CD4-positive, alpha-beta T cell treated with Interferon gamma for 1 hour (primary cell): ENCODE measurements at regions not wholly inside any gene's neighbourhood (a gene's known extent, or its start where the extent isn't known, plus 50 kb on each side); places are given as distances from the start of the nearest gene placed in this dataset.
"Not testable (repeated sequence)": the region's sequence is repeated elsewhere in the genome, so short reads cannot be mapped to it uniquely, and the experiment has no call there.

Source experiments
- DNase-seq: peaks from one replicate; pipeline ENCODE4 v3.0.0-alpha.2; 2020

GRCh38 chr16:59665618-59666220 lies 931.6 kb upstream of the GOT2 start:
- DNase-seq, result no peak

GRCh38 chr16:59658572-59658971 lies 924.5 kb upstream of the GOT2 start:
- no peak for DNase-seq

DNA sequence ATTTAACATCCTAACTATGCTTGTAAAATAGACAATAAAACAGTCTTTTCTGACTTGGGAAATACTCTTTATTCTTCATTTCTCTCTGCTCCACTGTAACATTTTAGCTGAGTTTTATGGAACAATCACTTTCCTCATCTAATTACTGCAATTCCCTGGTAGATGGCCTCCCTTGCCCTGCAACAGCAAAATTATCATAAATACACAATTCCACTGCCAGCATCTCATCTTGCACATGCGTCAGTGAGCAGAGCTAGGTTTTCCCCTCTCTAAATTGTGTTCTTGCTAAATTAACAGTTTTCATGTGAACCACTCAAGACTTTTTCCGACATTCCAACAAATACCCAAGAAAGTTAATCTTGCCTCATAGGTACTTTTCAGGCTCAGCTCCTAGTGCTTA lies 920.9 kb upstream of the GOT2 start:
- DNase-seq, result no peak

GRCh38 chr16:59654455-59654854 lies 920.3 kb upstream of the GOT2 start:
- no peak for DNase-seq

GRCh38 chr16:59651662-59652061 lies 917.5 kb upstream of the GOT2 start:
- no peak for DNase-seq

DNA sequence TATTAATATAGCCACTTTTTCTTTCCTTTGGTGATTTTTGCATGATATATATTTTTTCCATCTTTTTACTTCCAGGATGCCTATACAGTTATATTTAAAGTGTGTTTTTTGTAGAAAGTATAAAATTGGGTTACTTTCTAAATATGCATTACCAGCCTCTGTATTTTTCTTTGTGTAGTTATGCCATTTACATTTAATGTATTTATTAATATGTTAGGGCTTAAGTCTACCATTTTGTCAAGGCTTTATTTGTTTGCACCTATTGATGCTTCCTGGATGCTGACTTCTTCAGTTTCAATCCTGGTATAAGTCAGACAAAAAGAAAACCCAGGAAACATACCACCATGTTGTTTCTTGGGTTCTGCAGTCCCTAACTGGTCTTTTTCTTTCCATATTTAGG lies 911.1 kb upstream of the GOT2 start:
- DNase-seq, result no peak

DNA sequence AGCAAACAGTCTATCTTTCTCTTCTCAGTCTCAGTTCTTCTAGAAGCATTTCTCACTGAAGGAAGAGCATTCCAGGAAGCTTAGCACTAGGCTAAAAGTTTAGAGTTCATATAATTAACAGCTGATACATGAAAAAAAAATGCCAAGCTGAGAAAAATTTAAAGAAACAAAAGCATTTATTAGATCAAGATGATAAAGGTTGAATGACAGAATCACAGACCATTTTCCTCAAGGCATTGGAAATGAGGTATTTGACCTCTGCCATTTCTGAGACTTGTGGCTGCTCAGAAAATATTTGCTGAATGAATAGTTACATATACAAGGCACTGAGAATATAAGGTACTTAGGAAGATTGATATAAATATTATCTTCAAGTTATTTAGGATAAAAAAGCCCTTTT lies 901.6 kb upstream of the GOT2 start:
- DNase-seq, result no peak

DNA sequence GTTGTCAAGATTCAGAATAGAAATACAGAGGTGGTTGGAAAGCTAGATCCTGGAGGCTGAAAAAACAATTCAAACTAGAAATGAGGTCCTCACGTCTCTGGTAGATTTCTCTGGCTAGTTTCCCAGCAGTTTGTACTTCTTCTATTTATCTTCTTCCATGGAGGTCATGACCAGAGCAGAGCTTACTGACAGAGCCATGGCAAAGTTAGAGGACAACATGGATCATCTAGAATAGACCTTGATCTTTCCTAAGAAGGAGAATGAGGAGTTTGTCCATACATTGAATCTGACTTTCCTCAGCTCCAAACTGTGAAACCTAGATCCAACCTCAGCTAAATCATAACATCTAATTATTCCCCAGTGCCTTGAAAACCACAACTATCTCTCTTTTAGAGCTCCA lies 900.8 kb upstream of the GOT2 start:
- no peak for DNase-seq

DNA sequence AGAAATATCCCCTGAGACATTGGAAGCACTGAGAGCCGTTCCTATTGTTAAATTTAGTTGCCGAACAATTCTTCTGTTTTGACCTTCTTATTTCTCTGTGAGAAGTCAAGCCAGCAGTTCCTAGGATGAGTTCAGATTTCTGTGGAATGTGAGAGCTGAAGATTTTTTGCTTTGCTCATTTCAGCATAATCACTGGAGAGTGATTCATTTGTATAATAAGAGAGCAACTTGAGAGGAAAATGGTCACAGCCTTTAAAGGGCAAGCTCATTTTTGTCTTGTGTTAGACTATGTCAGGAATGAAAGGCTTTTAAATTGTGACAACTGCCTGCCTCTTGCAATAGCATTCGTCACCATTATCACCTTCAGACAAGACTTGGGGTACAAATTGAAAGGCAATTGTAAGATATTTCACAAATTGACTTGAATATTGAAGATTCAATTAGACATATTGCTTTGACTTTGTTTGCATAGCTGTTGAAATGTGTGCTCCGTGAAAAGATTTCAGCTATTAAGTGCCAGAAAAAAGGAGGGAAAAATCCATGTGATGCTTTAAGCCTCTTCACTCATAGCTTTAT lies 900.0 kb upstream of the GOT2 start:
- no peak for DNase-seq

GRCh38 chr16:59632276-59632855 lies 898.2 kb upstream of the GOT2 start:
- DNase-seq, result no peak

DNA sequence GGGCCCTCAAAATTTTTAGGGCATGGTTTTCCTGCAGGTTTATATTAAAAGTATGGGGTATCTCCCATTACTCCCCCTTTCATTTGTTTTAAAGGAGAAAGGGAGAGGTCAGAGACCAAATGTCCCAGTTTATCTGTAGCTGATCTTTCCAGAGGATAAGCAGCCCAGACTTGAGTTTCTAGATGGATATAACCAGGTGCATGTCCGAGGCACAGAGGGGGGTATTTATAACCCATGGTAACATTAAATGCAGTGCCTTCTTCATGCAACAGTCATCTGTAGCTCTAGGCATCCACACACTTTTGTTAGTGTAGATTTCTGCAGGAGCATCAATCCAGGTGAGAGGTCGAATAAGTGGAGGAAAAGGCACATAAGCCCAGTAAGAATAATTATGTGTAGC lies 890.3 kb upstream of the GOT2 start:
- not testable (repeated sequence) for DNase-seq

GRCh38 chr16:59614466-59615240 lies 880.5 kb upstream of the GOT2 start:
- no peak for DNase-seq

DNA sequence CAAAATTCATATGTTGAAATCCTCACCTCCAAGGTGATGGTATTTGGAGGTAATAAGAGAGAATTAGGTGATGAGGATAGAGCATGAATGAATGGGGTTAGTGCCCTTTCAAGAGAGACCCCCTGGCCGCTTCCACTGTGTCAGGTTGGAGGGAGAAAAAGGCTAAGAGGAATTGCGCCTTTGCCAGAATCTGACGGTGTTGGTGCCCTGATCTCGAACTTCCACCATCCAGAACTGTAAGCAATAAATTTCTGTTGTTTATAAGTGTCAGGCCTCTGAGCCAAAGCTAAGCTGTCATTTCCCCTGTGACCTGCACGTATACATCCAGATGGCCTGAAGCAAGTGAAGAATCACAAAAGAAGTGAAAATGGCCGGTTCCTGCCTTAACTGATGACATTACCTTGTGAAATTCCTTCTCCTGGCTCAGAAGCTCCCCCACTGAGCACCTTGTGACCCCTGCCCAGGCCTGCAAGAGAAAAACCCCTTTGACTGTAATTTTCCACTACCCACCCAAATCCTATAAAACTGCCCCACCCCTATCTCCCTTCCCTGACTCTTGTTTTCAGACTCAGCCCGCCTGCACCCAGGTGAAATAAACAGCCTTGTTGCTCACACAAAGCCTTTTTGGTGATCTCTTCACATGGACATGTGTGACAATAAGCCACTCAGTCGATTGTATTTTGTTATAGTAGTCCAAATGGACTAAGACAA lies 878.9 kb upstream of the GOT2 start:
- DNase-seq, result not testable (repeated sequence)

DNA sequence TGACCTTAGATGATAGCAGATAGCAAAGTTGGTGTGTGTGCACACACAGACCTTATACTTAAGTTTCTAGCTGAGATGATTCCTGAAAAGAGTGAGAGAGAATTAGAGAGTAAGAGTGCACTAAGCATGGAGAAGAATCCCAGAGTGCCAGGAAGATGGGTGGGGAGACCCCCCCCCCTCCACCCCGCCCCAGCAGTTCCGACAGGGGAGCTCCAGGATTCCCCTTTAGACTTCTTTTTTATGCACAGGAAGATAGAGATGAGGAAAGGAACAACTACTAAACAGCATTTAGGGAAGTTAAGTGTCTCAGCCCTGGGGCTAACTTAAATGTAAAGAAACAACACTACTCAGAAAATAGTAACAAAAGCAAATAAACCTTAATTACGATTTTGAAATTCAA lies 878.0 kb upstream of the GOT2 start:
- no peak for DNase-seq

GRCh38 chr16:59611556-59611955 lies 877.4 kb upstream of the GOT2 start:
- DNase-seq, result no peak

DNA sequence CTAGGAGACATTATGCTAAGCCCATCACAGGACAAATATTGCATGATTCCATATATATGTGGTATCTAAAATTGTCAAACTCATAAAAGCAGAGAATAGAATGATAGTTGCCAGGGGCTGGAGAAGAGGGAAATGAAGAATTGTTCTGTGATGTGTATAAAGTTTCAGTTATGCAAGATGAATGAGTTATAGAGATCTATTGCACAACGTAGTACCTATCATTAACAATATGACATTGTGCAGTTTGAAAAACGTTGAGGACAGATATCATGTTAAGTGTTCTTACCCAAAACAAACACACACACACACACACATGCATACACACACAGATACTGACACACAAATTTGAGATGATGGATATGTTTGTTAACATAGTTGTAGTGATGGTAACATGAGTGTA lies 871.6 kb upstream of the GOT2 start:
- DNase-seq, result no peak

- no peak for DNase-seq
Observed at GRCh38 chr16:59604354-59604753, 870.2 kb upstream of the GOT2 start.

DNA sequence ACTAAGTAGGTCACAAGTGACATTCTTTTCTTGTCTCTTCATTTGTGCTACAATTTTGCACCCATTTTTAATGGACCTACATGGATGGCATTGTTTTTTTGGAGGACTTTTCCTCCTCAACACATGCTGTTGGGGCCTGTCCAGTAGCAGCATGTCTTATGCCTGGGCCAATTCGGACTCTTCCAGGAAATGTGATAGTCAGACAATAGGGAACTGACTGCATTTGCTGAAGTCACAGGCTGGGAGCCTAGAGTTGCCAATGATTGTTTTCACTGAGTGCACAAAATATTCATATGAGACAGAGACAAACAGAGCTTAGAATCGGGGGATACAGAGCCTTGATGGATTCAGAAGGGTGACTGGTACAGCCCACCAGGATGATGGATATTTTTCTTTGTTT lies 867.3 kb upstream of the GOT2 start:
- no peak for DNase-seq

GRCh38 chr16:59597269-59597668 lies 863.2 kb upstream of the GOT2 start:
- no peak for DNase-seq

GRCh38 chr16:59596693-59597092 lies 862.6 kb upstream of the GOT2 start:
- DNase-seq, result no peak

- no peak for DNase-seq
Observed at GRCh38 chr16:59593194-59593661, 859.1 kb upstream of the GOT2 start.

GRCh38 chr16:59591480-59591879 lies 857.4 kb upstream of the GOT2 start:
- no peak for DNase-seq

DNA sequence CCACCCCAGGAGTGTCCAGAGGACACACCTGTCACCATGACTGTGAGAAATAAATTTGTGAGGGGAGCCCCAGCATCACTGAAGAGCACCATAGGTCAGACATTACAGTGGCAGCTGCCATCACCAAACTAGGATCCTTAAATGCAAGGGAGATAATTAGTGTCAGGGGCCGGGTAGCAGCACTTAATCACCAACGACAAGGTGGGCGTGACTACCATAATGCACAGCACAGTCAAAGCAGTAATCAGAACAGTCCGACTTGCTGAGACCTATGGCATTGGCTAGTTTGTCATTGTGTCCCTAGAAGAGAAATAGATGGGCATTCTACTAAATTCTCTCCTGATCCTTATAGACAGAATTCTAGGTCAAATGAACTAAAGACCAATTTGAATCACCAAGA lies 856.7 kb upstream of the GOT2 start:
- no peak for DNase-seq
